GM19468 (cell line): ENCODE measurements at regions not wholly inside any gene's neighbourhood (a gene's known extent, or its start where the extent isn't known, plus 50 kb on each side); places are given as distances from the start of the nearest gene placed in this dataset.

ENCODE experiments used
- ATAC-seq: cut with Tn5 transposase; IDR thresholded peaks from one replicate; pipeline ENCODE4 v1.9.1; 2021; ENCODE audit warnings: mild to moderate bottlenecking, moderate library complexity, moderate number of reproducible peaks; ENCODE audit not compliant: unreplicated experiment; ENCODE audit errors: extremely low read depth

GRCh38 chr13:40024204-40024966 is 368.9 kb downstream of the COG6 start:
- ATAC-seq, result no peak

- ATAC-seq, result no peak
These were observed 369.7 kb downstream of the COG6 start for GRCh38 chr13:40024967-40025714.

- peak; percentile 96 for ATAC-seq
These were observed 370.7 kb downstream of the COG6 start for GRCh38 chr13:40026174-40026585.

GRCh38 chr13:40026741-40027140 is 371.3 kb downstream of the COG6 start:
- ATAC-seq, result no peak

GRCh38 chr13:40028446-40028845 is 373.0 kb downstream of the COG6 start:
- ATAC-seq, result no peak

- ATAC-seq, result no peak
These were observed 375.6 kb downstream of the COG6 start for GRCh38 chr13:40031031-40031430.

- no peak for ATAC-seq
These were observed 383.6 kb downstream of the COG6 start for GRCh38 chr13:40039061-40039460.

- ATAC-seq, result no peak
These were observed 387.5 kb downstream of the COG6 start for GRCh38 chr13:40042991-40043390.

- no peak for ATAC-seq
These were observed 388.3 kb downstream of the COG6 start for GRCh38 chr13:40043764-40044163.

- ATAC-seq, result peak; percentile 89
These were observed 391.9 kb downstream of the COG6 start for GRCh38 chr13:40047322-40047771.

- no peak for ATAC-seq
These were observed 393.1 kb downstream of the COG6 start for GRCh38 chr13:40048551-40048950.

GRCh38 chr13:40052954-40053353 is 397.5 kb downstream of the COG6 start:
- no peak for ATAC-seq

- ATAC-seq, result no peak
These were observed 397.9 kb downstream of the COG6 start for GRCh38 chr13:40053401-40053800.

- peak; percentile 19 for ATAC-seq
These were observed 399.0 kb downstream of the COG6 start for GRCh38 chr13:40054422-40054821.

- ATAC-seq, result no peak
These were observed 401.6 kb downstream of the COG6 start for GRCh38 chr13:40056898-40057619.

- ATAC-seq, result no peak
These were observed 403.3 kb downstream of the COG6 start for GRCh38 chr13:40058757-40059236.

GRCh38 chr13:40059540-40060232 is 404.2 kb downstream of the COG6 start:
- no peak for ATAC-seq

GRCh38 chr13:40060296-40061007 is 405.0 kb downstream of the COG6 start:
- ATAC-seq, result peak; percentile 55
